ENCODE measurements at regions not wholly inside any gene's neighbourhood (a gene's known extent, or its start where the extent isn't known, plus 50 kb on each side); places are given as distances from the start of the nearest gene placed in this dataset.

GRCh38 chr1:239723776-239724367, 337.5 kb downstream of the CHRM3 start:
- in situ Hi-C loops (cut with HindIII; ENCODE audit: low sequenced_read_pairs), result no loop called here

- in situ Hi-C loops (cut with HindIII; ENCODE audit: low sequenced_read_pairs), result no loop called here
These were observed 339.0 kb downstream of the CHRM3 start for GRCh38 chr1:239725371-239725770.

- in situ Hi-C loops (cut with HindIII; ENCODE audit: low sequenced_read_pairs), result no loop called here
These were observed 339.6 kb downstream of the CHRM3 start for GRCh38 chr1:239725933-239726332.

GRCh38 chr1:239730378-239730777, 344.0 kb downstream of the CHRM3 start:
- in situ Hi-C loops (cut with HindIII; ENCODE audit: low sequenced_read_pairs), result no loop called here

DNA sequence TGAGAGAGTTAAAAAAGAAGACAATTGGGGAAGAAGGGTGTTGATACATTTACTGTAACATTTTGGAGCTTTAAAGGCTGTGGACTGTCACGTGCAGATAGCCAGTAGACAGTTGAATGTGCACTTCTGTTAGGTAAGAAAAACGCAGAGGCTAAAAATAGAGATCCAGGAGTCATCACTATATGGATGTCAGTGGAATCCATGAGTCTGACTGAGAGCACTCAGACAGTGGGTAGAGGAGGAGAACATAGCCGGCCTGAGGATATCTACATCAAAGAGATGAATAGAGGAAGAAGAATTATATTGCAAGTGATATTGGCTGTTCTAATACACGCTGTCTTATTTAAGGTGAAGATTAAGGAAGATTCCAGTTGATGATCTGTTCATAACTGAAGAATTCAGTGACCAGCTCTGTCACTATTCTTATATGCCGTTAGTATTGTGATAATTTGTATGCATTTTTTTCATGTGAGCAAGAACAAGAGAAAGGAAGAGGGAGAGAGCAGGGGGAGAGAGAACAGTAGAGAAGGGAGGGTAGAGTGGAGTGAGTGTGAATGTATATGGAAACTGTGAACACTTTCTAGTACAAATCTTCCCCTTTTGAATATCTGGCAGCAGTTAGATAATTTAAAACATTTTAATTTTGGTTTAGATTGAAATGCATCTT, 344.8 kb downstream of the CHRM3 start:
- in situ Hi-C loops (cut with HindIII; ENCODE audit: low sequenced_read_pairs), result no loop called here

DNA sequence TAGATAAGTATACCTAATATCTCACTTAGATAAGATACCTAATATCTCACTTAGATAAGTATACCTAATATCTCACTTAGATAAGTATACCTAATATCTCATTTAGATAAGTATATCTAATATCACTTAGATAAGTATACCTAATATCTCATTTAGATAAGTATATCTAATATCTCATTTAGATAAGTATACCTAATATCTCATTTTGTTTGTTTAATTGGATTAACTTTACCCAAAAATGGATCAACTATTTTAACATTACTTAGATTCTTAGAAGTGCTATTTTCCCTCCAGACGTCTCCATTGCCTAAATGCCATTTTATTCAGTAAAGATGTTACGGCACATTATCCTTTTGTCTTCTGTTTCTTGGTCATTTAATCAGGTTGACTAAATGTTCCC, 346.4 kb downstream of the CHRM3 start:
- in situ Hi-C loops (cut with HindIII; ENCODE audit: low sequenced_read_pairs), result no loop called here

DNA sequence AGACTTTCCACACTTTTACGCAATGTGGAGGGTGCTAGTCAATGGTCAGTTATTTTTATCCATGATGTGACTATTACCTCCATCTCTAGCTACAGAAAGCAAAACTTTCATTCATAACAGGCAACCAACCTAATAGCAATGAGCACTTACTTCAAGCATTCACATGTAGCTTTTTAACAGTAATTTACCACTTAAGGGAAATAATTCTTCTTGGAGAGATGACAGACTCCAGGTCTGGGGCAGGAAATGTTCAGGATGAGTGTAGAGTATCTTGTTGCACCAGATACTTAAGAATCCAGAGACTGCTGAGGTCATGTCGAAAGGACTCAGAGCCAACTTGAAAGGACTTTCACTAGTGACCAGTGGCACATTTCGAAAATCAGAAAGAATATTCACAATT, 347.6 kb downstream of the CHRM3 start:
- in situ Hi-C loops (cut with HindIII; ENCODE audit: low sequenced_read_pairs), result no loop called here

- in situ Hi-C loops (cut with HindIII; ENCODE audit: low sequenced_read_pairs), result no loop called here
These were observed 348.7 kb downstream of the CHRM3 start for GRCh38 chr1:239735111-239735510.

GRCh38 chr1:239736479-239736878, 350.1 kb downstream of the CHRM3 start:
- in situ Hi-C loops (cut with HindIII; ENCODE audit: low sequenced_read_pairs), result no loop called here

GRCh38 chr1:239739375-239739774, 352.3 kb upstream of the FMN2 start:
- in situ Hi-C loops (cut with HindIII; ENCODE audit: low sequenced_read_pairs), result no loop called here

DNA sequence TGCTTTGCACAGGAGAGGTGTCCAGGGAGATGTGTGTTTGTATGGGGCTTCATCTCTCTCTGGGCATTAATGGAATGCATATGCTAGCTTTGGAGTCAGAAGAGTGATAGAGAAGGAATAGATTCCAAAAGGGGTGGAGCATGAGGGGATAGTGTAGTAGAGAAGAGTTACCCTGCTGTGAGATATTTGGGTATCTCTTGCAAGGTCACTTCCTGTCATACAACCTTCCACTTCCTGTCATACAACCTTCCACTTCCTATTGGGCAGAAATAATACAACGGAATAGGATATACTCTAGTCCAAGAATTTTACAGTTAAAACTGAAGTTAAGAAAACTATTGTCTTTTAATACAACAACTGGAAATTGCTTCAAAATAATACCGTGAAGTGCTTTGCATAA, 351.8 kb upstream of the FMN2 start:
- in situ Hi-C loops (cut with HindIII; ENCODE audit: low sequenced_read_pairs), result no loop called here

DNA sequence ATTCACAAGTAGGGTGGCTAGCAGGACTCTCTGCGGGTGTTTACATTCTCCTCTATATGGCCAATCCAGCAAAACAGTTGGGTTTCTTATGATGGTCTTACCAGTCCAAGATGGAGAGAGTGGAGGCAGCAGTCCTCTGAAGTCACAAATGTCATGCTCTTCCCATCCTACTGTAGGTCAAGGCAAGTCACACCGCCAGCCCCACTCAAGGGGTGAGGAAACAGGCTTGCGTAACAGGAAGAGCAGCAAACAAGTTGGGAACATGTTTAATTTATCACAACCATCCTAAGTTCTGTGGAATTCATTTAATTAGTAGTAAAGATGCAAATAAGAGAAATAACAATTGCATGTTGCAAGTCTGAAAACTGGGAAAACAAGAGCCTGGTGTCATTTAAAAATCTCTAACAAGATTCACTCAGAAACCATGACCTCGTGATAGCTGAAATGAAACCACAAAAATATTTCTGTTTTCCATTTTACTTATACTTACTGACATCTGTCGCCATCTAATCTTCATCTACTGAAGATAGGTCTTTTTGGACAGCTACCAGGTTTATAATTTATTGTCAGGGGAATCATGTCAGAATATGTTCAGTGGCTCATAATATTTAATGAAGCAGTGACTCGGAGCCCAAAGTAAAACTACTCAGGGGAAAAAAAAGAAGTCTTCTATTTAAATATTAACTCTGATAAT, 349.1 kb upstream of the FMN2 start:
- in situ Hi-C loops (cut with HindIII; ENCODE audit: low sequenced_read_pairs), result no loop called here

DNA sequence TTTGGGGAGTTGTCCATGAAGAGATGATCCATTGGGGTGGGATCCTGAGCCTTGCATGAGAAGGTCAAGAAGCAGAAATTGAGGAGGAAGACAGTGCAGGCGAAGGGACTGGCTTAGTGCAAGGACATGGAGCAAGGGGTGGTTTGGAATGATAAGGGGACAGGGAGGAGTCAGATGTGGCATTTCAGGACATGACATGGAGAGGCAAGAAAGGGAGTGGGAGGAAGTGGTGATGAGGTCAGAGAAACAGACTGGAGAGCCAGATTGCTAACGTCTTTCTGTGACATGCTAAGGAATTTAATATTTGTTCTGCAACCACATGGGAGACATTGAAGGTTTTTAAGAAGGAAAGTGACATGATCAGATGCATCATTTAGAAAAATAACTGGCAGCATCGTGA, 346.8 kb upstream of the FMN2 start:
- in situ Hi-C loops (cut with HindIII; ENCODE audit: low sequenced_read_pairs), result no loop called here

- in situ Hi-C loops (cut with HindIII; ENCODE audit: low sequenced_read_pairs), result no loop called here
These were observed 336.4 kb upstream of the FMN2 start for GRCh38 chr1:239755107-239755912.

DNA sequence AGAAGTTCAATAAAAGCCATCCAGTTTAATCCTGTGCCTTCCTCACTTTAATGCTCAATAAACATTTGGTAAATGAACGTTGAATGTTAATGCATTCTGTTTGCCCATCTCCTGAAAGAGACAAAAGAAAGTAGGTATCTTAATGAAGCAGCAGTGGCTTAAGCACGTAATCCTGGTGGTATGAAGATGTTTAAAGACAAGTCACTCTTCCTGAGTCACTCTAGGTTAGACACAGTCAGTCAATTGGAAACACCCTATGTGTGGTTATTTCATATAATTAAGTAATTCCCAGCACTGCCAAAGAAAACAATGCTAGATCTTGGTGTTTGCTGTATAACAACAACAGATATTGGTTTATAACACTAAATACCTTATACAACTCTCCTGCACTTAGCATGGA, 334.0 kb upstream of the FMN2 start:
- in situ Hi-C loops (cut with HindIII; ENCODE audit: low sequenced_read_pairs), result no loop called here

DNA sequence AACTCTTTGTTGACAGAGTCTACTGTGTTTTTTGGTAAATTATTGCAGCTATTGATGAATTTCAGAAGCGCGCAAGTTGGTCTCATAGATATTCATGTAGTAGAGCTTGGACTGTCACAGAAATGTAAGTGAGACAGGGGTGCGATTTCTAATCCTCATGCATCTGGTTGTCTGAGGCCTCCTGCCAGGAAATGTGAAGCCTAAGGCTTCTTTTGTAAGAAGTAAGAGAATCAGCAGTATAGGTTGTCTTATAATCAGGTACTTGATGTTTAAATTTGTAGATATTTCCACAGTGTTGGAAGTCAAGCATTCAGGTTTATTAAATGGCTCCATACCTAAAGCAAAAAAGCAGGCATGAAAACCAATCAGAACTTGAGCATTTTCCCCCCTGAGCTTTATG, 332.9 kb upstream of the FMN2 start:
- in situ Hi-C loops (cut with HindIII; ENCODE audit: low sequenced_read_pairs), result no loop called here

DNA sequence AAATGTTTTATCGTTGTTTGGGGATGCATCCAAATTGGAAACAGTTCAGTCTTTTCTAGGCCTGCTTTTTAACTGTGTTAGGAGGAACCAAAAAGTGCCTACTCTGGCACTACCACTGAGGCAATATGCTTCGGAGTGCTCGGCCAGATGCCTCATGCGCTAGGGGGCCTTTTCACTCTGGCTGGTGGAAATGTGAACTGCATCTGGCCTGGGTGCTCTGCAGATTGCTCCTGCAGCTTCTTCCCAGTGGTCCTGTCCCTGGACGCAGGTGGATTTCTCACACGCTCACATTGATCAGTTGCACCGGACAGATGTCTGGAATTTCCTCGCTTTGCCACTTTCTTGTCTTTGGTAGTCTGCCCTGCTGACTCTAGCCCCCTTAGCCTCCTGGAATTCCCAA, 330.2 kb upstream of the FMN2 start:
- in situ Hi-C loops (cut with HindIII; ENCODE audit: low sequenced_read_pairs), result no loop called here

DNA sequence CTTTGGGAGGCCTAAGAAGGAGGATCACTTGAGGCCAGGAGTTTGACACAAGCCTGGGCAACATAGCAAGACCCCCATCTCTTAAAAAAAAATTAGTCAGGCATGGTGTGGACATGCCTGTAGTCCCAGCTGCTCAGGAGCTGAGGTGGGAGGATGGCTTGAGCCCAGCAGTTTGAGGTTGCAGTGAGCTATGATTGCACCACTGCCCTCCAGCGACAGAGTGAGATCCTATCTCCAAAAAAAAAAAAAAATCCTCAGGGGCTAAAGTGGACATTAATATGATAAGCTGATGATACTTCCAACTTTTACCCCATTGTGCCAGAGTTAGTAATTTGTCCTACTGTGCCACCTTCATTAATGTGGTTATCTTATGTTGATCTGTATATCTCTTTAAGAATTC, 327.8 kb upstream of the FMN2 start:
- in situ Hi-C loops (cut with HindIII; ENCODE audit: low sequenced_read_pairs), result no loop called here

DNA sequence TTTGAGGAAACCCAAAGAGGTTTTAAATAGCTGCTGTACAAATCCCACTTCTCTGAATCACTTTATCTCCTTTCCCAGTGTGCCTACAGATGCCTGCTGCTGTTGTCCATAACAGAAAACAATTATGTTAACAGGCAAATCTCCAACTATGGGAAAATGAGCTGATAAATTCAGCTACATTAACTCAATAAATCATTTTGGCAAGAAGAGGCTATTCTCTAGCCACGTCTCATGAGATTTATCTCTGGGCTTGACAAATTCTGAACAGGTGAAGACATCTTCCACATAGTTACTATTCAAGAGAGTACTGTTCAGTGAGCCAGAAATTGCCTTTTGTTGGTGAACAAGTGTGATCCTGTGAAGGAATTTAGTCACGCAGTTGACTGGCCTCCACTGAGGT, 327.1 kb upstream of the FMN2 start:
- in situ Hi-C loops (cut with HindIII; ENCODE audit: low sequenced_read_pairs), result no loop called here

DNA sequence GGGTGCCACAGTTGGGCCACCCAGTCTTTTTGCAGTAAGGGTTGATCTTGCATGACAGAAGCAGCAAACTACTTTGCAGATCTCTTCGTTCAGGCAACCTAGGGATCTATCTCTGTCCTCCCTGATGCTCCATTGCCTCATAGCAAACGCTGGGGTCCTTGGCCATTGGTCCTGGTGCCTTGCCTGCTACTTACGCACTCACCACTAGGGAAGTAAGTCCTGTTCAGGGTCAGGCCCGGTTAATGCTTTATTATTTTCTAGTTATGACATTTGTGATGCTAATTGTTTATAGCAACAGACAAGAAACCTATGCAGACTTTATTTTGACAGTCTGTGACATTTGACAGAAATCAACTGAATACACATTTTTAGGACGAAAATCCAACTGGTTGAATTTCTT, 326.5 kb upstream of the FMN2 start:
- in situ Hi-C loops (cut with HindIII; ENCODE audit: low sequenced_read_pairs), result no loop called here

DNA sequence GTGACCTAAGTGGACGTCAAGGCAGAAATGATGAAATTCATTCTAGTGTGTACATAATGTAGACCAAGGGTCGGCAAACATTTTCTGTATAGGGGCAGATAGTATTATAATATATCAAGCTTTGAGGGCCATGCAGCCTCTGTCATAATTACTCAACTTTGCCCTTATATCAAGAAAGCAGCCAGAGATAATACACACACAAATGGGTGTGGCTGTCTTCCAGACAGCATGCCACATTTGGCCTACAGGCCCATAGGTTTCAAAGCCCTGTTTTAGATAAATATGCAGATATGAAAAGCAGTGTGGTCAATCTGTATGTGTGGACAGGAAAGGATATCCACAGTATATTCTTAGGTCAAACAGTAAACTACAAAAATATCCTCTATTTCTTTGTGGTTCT, 320.1 kb upstream of the FMN2 start:
- in situ Hi-C loops (cut with HindIII; ENCODE audit: low sequenced_read_pairs), result loop anchor here (5.0 kb wide), 1 partner anchor 54 kb away; no protein-coding TSS in a partner anchor

All from endothelial cell of hepatic sinusoid (primary cell).